ENCODE measurements at regions not wholly inside any gene's neighbourhood (a gene's known extent, or its start where the extent isn't known, plus 50 kb on each side); places are given as distances from the start of the nearest gene placed in this dataset.
A peak's percentile ranks its signal among the peaks of the same experiment; 100 is the strongest.

- no peak for DNase-seq (ENCODE audit: low read depth in 4 of 4, low spot score in 3 of 4)
These were observed 232.5 kb downstream of the HDGFL1 start for GRCh38 chr6:22801831-22802230.

DNA sequence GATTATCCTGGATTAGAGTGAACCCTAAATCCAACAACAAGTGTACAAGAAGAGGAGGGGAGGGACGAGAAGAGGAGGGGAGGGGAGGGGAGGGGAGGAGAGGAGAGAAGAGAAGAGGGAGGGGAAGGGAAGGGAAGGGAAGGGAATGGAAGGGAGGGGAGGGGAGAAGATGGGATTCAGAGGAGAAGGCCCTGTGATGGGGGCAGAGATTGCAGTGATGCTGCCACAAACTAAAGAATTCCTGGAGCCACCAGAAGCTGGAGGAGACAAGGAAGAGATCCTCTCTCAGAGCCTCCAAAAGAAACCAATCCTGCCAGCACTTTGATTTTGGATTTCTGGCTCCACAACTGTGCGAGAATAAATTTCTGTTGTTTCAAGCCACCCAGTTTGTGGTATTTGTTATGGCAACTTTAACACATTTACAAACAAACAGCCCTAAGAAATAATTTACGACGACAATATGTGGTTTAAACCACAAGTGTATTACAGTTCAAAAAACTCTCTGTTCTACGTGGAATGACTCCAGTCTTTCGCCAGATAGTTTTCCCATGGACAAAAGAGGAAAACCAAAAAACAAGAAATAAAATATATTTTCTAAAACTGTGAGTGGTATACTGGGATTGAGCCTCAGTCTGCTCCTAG is 235.4 kb downstream of the HDGFL1 start:
- no peak for DNase-seq (ENCODE audit: low read depth in 4 of 4, low spot score in 3 of 4)

- DNase-seq (ENCODE audit: low read depth in 4 of 4, low spot score in 3 of 4): no peak
These were observed 237.9 kb downstream of the HDGFL1 start for GRCh38 chr6:22807261-22807660.

DNA sequence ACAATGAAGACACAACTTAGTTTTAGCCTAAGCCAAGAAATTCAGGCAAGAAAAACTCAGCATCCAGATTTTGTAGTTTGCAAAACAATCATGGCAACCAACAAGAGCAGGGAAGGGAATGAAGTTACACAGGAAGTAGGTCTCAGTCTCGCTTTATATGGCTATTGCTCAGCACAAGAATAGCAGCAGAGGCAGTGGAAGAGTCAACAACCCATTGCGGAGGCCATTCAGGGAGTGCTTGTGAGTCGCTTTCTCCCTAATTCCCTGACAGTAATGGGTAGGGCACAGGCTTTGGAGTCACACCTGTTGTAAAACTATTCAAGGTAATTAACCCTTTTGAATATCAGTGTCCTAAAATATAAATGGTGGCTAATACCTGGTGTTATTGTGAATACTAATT is 238.5 kb downstream of the HDGFL1 start:
- DNase-seq (ENCODE audit: low read depth in 4 of 4, low spot score in 3 of 4): no peak

DNA sequence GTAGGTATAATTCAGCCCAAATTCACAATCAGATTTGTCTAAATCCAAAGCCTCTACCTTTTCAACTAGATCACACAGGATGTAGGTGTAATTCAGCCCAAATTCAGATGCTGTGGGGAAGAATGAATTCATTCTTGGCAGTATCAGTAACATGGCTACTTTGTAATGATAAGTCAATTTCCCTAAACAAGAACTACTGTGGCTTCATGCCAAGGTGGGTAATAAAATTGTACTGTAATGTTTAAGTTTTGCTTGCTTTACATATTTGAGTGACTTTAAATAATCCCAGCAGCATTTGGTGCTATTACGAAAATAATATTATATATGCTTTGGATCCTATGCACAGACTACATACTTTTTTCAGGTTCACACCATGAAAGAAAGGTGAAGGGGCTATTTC is 239.1 kb downstream of the HDGFL1 start:
- no peak for DNase-seq (ENCODE audit: low read depth in 4 of 4, low spot score in 3 of 4)

DNA sequence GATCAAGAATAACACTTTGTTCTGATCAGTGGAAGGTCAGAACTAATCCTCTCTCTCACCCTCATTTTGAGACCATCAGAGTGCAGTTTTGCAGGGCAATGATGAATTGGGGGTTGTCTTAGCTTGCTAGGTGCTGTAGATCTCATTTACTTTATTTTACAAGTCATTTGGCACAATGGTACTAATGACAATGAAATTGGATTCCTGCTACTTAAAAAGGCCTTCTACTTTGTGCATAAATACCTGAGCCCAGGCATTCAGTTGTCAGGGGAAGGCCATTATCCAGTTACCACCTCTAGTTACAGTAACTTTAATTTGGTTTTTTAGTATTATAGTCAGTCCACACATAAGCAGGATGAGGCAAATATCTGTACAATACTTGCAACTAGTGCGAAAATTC is 240.0 kb downstream of the HDGFL1 start:
- DNase-seq (ENCODE audit: low read depth in 4 of 4, low spot score in 3 of 4): no peak

GRCh38 chr6:22819209-22819608 is 249.8 kb downstream of the HDGFL1 start:
- DNase-seq (ENCODE audit: low read depth in 4 of 4, low spot score in 3 of 4): no peak

GRCh38 chr6:22821664-22822320 is 252.4 kb downstream of the HDGFL1 start:
- DNase-seq (ENCODE audit: low read depth in 4 of 4, low spot score in 3 of 4): no peak

DNA sequence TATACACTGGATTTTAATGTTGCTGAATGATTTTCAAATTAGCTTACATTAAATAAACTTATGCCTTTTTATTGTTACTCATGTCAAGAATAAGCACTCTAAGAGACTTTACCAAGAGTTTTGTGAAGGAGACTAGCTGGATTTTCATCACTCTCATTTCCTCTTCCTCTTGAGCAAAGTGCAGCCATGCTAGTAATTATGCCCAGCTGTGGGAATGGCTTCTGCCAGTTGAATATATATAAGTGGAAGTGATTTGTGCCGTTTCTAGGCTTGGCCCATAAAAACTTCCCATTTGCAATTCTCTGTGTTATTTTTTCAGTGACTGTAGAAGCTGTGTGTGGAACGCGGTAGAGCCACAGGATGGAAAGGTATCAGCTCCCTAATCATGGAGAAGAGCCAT is 255.8 kb downstream of the HDGFL1 start:
- DNase-seq (ENCODE audit: low read depth in 4 of 4, low spot score in 3 of 4): no peak

DNA sequence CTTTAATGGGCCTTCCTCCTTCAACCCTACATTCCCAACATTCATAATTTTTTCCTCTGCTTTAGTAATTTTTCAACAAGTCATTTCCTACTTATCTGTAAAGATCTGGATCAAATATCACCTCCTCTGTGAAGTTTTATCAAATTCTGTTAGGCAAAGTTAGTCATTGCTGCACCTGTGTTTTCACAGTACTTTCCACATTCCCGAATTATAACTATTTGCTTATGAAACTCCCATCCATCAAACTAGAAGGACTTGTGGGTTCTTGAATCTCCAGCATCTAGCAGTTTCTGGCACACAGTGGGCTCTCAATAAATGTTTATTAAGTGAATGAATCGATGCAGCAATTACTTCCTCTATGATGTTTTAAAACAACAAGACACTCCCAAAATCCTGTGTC is 257.6 kb downstream of the HDGFL1 start:
- no peak for DNase-seq (ENCODE audit: low read depth in 4 of 4, low spot score in 3 of 4)

DNA sequence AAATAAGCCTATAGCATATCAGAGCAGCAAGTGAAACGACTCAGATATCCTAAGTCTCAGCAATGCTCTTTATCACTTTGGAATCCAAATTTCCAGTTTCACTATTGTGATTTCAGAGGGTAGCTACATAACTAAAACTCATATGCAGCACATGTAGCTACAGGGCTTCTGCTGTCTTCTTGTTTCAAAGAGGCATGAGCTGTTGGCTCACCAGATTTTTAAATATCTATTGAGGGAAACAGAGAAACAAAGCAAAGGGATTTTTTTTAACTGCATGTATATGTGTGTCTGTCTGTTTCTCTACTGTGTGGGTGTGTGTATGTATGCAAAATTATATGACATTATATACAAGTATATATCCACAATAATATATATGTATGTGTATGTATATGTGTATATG is 258.4 kb downstream of the HDGFL1 start:
- DNase-seq (ENCODE audit: low read depth in 4 of 4, low spot score in 3 of 4): no peak

DNA sequence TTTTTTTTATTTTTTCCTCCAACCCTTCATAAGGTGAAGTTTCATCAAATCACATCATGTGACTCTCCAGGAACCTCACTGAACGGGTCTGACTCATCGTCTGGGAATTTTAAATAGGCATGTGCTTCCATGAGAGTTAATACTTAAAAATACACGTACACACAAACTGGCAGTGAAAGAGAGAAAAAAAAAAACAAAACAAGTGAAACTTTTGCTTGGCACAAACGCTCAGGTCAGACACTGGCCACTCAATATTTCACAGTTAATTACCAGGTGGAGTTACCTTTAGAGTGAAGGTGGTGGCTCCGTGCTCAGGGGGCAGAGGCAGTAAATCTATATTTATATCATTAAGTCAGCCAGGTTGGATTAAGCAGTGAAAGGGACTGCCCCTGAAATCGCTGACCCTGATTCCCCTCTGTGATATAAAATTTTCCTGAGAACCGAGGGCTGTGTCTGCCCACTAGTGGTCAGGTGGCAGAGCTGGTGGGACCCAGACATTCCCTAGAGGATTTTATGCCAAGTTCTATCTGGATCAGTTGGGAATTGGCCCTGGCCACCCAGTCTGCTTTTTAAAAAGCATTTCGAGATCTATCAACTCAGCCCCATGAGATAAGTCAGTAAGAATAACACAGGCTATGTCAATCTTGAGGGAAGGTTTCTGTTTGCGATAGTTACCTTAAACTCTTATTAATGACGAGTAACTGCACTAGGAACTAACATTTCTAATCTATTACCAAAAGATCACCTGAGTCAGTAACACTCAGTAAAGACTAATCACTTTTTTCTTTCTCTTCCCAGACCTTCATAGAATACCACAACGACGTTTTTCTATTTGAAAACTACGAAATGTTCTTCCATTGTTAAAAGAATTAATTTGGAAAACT is 259.1 kb downstream of the HDGFL1 start:
- DNase-seq (ENCODE audit: low read depth in 4 of 4, low spot score in 3 of 4): peak; percentile 51 to 75 (median 66)

DNA sequence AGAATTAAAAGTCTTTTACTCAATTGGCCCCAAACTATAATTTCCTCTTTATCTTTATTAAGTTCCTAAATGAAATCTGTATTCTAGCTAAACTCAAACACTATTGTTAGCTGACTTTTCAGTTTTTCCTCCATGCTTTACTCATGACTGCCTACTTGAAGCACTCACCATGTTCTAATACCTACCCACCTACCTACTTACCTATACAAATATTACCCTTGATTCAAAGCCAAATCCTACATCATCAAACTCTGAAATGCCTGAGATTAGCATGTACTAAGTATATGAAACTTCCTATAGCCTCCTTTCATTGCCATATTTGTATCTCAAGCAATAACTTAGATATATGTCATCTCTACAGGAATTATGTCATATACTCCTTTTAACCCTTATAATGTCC is 259.7 kb downstream of the HDGFL1 start:
- DNase-seq (ENCODE audit: low read depth in 4 of 4, low spot score in 3 of 4): no peak

DNA sequence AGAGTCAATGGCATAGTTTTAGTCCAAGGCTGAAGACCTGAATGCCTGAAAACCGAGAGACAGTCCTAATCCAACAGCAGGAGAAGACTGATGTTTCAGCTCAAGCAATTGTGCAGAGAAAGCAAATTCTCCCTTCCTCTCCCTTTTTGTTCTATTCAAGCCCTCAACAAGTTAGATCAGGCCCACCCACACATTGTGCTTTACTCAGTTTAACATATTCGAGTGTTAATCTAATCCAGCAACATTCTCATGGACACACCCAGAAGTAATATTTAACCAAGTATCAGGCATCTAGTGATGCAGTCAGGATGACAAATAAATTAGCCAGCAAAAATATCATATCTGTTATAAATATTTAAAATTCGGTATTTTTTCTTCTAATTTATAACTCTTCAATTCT is 261.1 kb downstream of the HDGFL1 start:
- DNase-seq (ENCODE audit: low read depth in 4 of 4, low spot score in 3 of 4): no peak

GRCh38 chr6:22833191-22833590 is 263.8 kb downstream of the HDGFL1 start:
- DNase-seq (ENCODE audit: low read depth in 4 of 4, low spot score in 3 of 4): no peak

DNA sequence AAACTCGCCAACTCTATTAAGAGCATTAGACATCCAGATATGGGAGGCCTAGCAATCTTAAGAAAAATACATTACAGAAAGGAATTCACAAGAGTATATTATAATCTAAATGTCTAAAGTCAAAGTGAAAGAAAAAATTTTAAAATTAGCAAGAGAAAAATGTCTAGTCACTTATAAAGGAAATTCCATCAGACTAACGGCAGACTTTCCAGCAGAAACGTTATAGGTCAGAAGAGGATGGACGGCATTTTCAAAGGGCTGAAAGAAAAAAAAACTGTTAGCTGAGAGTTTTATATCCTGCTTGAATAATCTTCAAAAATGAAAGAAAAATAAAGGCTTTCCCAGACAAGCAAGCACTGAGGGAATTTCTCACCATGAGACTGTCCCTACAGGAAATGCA is 269.0 kb downstream of the HDGFL1 start:
- DNase-seq (ENCODE audit: low read depth in 4 of 4, low spot score in 3 of 4): no peak

DNA sequence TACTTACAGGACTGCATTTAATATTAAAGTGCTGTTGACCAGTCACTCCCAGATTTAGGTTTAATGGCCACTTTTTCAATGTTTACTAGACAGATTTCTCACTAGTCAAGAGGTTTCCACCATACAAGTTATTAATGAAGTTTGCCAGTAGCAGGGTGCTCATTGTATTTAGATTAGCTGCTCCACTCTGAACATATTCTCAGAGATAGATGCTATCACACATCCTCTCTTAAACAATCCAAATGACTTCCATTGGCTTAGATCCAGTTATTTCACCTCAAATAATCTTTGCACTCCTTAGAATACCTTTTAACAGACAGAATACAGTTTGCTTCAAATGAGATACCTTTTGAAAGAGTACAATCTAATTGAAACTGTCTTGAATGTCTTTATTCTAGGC is 276.1 kb downstream of the HDGFL1 start:
- DNase-seq (ENCODE audit: low read depth in 4 of 4, low spot score in 3 of 4): no peak

DNA sequence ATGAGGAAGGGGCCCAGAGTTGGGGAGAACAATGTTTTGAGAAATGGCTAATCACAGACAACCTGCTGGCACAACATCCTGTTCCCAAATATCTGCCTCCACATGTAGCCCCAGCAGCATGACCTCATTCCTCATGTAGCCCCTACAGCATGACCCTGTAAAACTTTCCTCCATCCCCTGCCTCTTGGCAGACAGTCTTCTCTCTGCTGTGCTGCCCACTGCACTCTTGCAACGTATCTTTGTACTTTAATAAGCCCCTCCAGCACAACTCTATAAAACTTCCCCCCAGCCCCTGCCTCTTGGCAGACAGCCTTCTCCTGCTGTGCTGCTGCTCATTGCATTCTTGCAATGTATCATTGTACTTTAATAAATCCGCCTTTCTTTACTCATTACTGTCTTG is 278.8 kb downstream of the HDGFL1 start:
- DNase-seq (ENCODE audit: low read depth in 4 of 4, low spot score in 3 of 4): no peak

DNA sequence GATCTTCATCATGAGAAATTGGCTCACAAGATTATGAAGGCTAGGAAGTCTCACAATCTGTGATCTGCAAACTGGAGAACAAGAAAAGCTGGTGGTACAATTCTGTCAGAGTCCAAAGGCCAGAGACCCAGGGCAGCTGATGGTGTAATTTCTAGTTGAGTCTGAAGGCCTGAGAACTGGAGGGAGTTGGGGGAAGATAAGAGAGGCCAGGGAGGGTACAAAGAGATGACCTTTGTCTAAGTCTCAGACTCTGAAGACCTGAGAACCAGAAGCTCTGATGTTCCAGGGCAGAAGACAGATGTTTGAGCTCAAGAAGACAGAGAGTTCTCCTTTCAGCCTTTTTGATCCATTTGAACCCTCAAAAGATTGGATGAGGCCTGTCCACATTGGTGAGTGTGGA is 280.6 kb downstream of the HDGFL1 start:
- DNase-seq (ENCODE audit: low read depth in 4 of 4, low spot score in 3 of 4): no peak

DNA sequence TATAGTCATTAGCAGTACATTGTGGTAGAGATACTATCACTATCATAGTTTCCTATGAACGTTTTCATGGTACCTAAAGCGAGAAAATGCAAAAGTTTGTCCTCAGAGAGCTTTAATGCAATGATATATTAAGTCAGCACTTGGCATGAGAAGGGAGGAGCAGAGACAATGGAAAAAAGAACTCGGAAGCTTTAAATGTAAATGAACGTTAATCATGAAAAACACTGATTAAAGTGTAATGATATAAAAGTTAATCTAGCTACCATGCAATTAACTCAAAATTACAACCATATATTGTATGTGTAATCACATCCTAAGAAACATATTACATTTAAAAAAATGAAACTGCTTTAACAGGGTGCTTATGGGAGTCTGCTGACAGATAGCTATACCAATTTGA is 282.7 kb downstream of the HDGFL1 start:
- no peak for DNase-seq (ENCODE audit: low read depth in 4 of 4, low spot score in 3 of 4)

- DNase-seq (ENCODE audit: low read depth in 4 of 4, low spot score in 3 of 4): no peak
These were observed 304.3 kb downstream of the HDGFL1 start for GRCh38 chr6:22873513-22874136.
